ENCODE measurements at regions not wholly inside any gene's neighbourhood (a gene's known extent, or its start where the extent isn't known, plus 50 kb on each side); places are given as distances from the start of the nearest gene placed in this dataset.

DNA sequence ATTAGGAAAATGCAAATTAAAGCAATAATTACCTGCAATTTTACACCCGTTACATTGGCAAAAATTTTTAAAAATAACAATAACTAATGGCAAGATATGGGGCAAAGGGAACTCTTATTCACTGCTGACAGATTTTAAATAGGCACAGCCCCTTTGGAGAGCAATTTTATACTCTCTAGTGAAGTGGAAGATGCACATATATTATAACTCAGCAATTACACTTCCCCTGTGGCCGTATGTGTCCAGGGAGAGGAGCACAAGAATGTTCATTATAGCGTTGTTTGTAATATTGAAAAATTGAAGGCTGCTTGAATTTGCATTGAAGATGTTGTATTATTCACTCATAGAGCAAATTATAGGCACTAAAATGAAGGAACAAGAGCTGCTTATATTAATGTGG lies 488.3 kb upstream of the ATXN7L3B start:
- Histone ChIP-seq H3K4me2 (no peak overlapping the region), H3K27ac (ENCODE audit: low read depth) (no peak overlapping the region), H3K9me2 (ENCODE audit: insufficient read depth) (no peaks in the 10 kb centered on the region), H3K27me3 (ENCODE audit: insufficient read depth) (no peaks in the 10 kb centered on the region), H3K36me3 (ENCODE audit: insufficient read depth) (no peaks in the 10 kb centered on the region), H3K79me2 (replicated peaks; ENCODE audit: insufficient read depth) (no peaks in the 10 kb centered on the region), H3K4me1 (ENCODE audit: insufficient read depth) (peaks cover 11% of the 10 kb centered on the region; the same call in 1 of the 2 replicates), H2AFZ (no peak overlapping the region), H4K20me1 (replicated peaks; ENCODE audit: insufficient read depth) (no peaks in the 10 kb centered on the region), H3K4me3 (no peak overlapping the region), H3F3A (replicated peaks; ENCODE audit: low read depth) (no peaks in the 10 kb centered on the region)
- no peak for DNase-seq (ENCODE audit: low spot score)
- no peak overlapping the region for H3K27ac Mint-ChIP-seq
- no peak for ATAC-seq
- no peak for TF ChIP-seq ZNF114 (CRISPR knock-in tag; IDR thresholded peaks at IDR 0.05)
- TF ChIP-seq EZH2phosphoT487 (IDR thresholded peaks at IDR 0.05; ENCODE audit: unreplicated experiment): no peak
- TF ChIP-seq, protein P1, sequence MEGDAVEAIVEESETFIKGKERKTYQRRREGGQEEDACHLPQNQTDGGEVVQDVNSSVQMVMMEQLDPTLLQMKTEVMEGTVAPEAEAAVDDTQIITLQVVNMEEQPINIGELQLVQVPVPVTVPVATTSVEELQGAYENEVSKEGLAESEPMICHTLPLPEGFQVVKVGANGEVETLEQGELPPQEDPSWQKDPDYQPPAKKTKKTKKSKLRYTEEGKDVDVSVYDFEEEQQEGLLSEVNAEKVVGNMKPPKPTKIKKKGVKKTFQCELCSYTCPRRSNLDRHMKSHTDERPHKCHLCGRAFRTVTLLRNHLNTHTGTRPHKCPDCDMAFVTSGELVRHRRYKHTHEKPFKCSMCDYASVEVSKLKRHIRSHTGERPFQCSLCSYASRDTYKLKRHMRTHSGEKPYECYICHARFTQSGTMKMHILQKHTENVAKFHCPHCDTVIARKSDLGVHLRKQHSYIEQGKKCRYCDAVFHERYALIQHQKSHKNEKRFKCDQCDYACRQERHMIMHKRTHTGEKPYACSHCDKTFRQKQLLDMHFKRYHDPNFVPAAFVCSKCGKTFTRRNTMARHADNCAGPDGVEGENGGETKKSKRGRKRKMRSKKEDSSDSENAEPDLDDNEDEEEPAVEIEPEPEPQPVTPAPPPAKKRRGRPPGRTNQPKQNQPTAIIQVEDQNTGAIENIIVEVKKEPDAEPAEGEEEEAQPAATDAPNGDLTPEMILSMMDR (conservative IDR thresholded peaks at IDR 0.05; ENCODE audit: low read depth in 2 of 2): no peak
- TF ChIP-seq JUNB (IDR thresholded peaks at IDR 0.05; ENCODE audit: unreplicated experiment): no peak
- no peak for TF ChIP-seq EZH2 (IDR thresholded peaks at IDR 0.05; ENCODE audit: low read depth, unreplicated experiment)
- TF ChIP-seq, protein P2, sequence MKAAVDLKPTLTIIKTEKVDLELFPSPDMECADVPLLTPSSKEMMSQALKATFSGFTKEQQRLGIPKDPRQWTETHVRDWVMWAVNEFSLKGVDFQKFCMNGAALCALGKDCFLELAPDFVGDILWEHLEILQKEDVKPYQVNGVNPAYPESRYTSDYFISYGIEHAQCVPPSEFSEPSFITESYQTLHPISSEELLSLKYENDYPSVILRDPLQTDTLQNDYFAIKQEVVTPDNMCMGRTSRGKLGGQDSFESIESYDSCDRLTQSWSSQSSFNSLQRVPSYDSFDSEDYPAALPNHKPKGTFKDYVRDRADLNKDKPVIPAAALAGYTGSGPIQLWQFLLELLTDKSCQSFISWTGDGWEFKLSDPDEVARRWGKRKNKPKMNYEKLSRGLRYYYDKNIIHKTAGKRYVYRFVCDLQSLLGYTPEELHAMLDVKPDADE (IDR thresholded peaks at IDR 0.05): no peak
- TF ChIP-seq, protein P3, sequence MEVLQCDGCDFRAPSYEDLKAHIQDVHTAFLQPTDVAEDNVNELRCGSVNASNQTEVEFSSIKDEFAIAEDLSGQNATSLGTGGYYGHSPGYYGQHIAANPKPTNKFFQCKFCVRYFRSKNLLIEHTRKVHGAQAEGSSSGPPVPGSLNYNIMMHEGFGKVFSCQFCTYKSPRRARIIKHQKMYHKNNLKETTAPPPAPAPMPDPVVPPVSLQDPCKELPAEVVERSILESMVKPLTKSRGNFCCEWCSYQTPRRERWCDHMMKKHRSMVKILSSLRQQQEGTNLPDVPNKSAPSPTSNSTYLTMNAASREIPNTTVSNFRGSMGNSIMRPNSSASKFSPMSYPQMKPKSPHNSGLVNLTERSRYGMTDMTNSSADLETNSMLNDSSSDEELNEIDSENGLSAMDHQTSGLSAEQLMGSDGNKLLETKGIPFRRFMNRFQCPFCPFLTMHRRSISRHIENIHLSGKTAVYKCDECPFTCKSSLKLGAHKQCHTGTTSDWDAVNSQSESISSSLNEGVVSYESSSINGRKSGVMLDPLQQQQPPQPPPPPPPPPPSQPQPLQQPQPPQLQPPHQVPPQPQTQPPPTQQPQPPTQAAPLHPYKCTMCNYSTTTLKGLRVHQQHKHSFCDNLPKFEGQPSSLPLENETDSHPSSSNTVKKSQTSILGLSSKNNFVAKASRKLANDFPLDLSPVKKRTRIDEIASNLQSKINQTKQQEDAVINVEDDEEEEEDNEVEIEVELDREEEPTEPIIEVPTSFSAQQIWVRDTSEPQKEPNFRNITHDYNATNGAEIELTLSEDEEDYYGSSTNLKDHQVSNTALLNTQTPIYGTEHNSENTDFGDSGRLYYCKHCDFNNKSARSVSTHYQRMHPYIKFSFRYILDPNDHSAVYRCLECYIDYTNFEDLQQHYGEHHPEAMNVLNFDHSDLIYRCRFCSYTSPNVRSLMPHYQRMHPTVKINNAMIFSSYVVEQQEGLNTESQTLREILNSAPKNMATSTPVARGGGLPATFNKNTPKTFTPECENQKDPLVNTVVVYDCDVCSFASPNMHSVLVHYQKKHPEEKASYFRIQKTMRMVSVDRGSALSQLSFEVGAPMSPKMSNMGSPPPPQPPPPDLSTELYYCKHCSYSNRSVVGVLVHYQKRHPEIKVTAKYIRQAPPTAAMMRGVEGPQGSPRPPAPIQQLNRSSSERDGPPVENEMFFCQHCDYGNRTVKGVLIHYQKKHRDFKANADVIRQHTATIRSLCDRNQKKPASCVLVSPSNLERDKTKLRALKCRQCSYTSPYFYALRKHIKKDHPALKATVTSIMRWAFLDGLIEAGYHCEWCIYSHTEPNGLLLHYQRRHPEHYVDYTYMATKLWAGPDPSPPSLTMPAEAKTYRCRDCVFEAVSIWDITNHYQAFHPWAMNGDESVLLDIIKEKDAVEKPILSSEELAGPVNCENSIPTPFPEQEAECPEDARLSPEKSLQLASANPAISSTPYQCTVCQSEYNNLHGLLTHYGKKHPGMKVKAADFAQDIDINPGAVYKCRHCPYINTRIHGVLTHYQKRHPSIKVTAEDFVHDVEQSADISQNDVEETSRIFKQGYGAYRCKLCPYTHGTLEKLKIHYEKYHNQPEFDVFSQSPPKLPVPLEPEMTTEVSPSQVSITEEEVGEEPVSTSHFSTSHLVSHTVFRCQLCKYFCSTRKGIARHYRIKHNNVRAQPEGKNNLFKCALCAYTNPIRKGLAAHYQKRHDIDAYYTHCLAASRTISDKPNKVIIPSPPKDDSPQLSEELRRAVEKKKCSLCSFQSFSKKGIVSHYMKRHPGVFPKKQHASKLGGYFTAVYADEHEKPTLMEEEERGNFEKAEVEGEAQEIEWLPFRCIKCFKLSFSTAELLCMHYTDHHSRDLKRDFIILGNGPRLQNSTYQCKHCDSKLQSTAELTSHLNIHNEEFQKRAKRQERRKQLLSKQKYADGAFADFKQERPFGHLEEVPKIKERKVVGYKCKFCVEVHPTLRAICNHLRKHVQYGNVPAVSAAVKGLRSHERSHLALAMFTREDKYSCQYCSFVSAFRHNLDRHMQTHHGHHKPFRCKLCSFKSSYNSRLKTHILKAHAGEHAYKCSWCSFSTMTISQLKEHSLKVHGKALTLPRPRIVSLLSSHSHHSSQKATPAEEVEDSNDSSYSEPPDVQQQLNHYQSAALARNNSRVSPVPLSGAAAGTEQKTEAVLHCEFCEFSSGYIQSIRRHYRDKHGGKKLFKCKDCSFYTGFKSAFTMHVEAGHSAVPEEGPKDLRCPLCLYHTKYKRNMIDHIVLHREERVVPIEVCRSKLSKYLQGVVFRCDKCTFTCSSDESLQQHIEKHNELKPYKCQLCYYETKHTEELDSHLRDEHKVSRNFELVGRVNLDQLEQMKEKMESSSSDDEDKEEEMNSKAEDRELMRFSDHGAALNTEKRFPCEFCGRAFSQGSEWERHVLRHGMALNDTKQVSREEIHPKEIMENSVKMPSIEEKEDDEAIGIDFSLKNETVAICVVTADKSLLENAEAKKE (CRISPR knock-in tag; IDR thresholded peaks at IDR 0.05): no peak
- TF ChIP-seq NANOG (IDR thresholded peaks at IDR 0.05; ENCODE audit: borderline replicate concordance): no peak
- no peak for TF ChIP-seq STAT1 (IDR thresholded peaks at IDR 0.05; ENCODE audit: unreplicated experiment)
- peaks cover 19% of the 10 kb centered on the region for H3K4me1 Mint-ChIP-seq
- no peaks in the 10 kb centered on the region for H3K9me3 Mint-ChIP-seq
- peaks cover 6% of the 10 kb centered on the region; the same call in 1 of the 3 replicates for H3K36me3 Mint-ChIP-seq (ENCODE audit: low read depth)
- no peaks in the 10 kb centered on the region for H3K27me3 Mint-ChIP-seq (ENCODE audit: insufficient read depth, low read depth, poor library complexity)
- no peak overlapping the region for H3K4me3 Mint-ChIP-seq

Data from GM23338 (cell line).